HL-60 (cell line): ENCODE measurements at regions not wholly inside any gene's neighbourhood (a gene's known extent, or its start where the extent isn't known, plus 50 kb on each side); places are given as distances from the start of the nearest gene placed in this dataset.

Experiments used
- GABPA ChIP-seq: IDR thresholded peaks from 2 replicates; pipeline ENCODE4 v1.6.1; 2012; ENCODE audit warnings: low read depth
- POLR2AphosphoS5 ChIP-seq: IDR thresholded peaks from 2 replicates; pipeline ENCODE4 v1.6.1; 2012; ENCODE audit warnings: low read depth
- REST ChIP-seq: IDR thresholded peaks from 2 replicates; pipeline ENCODE4 v1.6.1; 2012; ENCODE audit warnings: low read depth; ENCODE audit not compliant: insufficient replicate concordance
- TF ChIP-seq, protein P1 (sequence below): IDR thresholded peaks from one replicate; pipeline ENCODE4 v1.5.1; 2011; ENCODE audit warnings: low read length, control low read depth, inconsistent platforms; ENCODE audit not compliant: insufficient read depth

GRCh38 chr14:96683562-96684289 lies 113.5 kb upstream of the VRK1 start:
- TF ChIP-seq, protein P1, sequence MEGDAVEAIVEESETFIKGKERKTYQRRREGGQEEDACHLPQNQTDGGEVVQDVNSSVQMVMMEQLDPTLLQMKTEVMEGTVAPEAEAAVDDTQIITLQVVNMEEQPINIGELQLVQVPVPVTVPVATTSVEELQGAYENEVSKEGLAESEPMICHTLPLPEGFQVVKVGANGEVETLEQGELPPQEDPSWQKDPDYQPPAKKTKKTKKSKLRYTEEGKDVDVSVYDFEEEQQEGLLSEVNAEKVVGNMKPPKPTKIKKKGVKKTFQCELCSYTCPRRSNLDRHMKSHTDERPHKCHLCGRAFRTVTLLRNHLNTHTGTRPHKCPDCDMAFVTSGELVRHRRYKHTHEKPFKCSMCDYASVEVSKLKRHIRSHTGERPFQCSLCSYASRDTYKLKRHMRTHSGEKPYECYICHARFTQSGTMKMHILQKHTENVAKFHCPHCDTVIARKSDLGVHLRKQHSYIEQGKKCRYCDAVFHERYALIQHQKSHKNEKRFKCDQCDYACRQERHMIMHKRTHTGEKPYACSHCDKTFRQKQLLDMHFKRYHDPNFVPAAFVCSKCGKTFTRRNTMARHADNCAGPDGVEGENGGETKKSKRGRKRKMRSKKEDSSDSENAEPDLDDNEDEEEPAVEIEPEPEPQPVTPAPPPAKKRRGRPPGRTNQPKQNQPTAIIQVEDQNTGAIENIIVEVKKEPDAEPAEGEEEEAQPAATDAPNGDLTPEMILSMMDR = no peak
- TF ChIP-seq GABPA (no peak), POLR2AphosphoS5 (no peak), REST (no peak)
